Amygdala (tissue), 56 donors: ENCODE measurements at regions not wholly inside any gene's neighbourhood (a gene's known extent, or its start where the extent isn't known, plus 50 kb on each side); places are given as distances from the start of the nearest gene placed in this dataset.

Source experiments
- DNase-seq, 56 donors: peaks; one replicate each; lab custom pipeline; 2025; lab: John Stamatoyannopoulos, UW

DNA sequence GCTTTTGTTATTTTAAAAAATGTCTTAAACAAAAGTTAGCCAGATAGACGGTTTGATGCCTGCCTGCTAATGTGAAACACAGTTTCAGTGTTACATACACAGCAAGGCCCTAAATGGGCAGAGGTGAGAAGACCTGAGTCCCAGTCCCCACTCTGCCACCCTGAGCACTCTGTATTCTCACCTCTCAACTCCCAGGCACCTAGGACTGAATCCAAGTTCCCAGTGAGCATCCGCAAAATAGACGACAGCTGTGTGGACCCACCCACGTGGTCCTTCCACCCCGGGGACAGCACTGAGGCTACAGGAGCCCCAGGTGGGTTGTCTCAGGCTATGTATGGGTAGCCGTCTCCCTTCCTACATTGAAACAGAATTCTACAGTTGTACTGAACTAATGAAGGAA, 111.5 kb downstream of the RPL27A start:
- DNase-seq: no peak

DNA sequence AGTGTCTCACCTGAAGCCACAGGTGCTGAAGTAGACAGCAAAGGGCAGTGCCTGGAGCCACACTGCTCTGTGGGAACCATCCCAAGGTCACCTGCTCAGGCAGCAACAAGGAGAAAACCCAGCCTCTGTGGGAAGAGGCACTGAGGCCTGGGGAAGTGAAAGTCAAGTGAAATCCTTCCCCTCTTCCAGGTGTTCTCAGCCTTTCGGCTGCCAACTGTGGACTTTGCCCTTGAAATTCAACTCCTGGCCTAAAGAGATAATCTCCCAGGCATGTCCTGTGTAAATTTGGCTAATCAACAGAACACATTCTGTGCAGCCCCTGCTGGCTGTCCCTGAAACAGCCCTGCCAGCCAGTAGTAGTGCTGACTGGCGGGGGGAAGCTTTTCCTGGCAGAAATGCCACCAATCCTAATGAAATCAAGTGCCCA, 112.1 kb downstream of the RPL27A start:
- DNase-seq: no peak

DNA sequence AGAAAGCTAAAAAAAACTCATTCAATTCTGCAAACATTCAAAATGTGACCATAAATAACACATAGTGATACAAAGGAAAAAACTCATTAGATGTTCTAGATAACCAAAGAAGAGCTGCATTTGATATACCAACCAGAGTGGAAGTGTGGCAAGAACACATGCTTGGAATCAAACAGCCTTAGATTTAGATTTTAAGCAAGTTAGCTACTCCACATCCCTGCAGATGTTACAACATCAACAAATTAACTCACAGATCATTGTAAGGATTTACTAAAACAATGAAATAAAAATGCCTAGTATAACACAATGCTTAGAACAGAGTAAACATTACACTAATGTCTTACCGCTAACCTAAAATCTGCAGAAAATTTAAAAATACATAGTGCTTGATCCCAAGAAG, 114.0 kb upstream of the AKIP1 start:
- DNase-seq: no peak

DNA sequence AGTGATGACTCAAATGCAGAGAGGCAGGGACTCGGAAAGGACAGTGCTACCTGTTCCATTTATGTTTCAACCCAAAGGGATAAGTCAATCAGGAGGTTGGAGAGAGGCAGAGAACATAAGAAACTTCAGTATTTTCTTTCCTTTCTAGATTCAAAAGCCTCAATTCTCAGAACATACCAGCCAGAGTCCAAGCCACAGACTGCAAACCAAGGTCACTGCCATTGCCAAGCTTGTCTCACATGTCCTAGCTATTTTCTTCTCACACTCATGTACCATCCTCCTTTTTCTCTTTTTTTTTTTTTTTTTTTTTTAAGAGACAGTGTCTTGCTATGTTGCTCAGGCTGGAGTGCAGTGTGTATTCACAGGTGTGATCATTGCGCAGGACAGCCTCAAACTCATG, 111.7 kb upstream of the AKIP1 start:
- DNase-seq: no peak

DNA sequence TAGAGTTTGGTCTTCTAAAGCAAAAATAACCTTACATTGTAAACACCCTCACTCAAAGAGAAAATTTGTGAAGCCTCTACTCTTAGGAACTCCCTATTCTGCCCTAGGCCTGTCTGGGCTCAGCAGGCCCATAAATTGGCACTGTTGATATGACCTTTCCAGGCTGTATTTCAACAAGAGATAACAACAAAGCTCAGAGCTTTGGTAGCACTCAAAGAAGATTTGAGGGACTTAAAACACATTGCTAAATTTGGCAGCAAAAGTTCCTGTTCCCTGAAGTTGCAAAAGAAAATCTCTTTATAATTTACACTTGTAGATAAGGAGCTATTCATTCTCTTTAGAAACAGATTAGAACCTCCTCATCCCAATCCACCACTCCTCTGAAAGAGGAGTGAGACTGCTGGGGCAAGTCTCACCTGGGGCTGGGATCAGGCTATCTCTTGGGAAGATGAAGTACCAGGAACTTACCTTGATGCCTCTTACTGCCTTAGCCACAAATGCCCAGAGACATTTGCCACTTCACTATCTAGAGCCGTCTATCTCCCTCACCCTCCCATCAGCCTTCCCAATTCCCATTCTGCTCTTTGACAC, 110.4 kb upstream of the AKIP1 start:
- DNase-seq: no peak

DNA sequence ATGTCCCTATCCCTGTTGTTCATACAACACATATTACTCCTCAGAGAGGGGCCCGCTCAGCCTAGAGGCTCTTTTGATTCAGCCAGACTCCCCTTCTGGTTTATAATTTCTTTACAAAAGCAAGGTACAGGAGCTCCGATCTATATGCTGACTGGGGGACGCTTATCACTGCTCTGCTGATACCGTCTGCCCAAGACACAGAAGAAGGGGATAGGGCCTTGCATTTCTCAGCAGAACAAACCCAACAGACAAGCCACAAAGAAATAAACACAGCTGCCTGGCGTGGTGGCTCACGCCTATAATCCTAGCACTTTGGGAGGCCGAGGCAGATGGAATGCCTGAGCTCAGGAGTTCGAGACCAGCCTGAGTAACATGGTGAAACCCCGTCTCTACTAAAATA, 109.9 kb upstream of the AKIP1 start:
- no peak for DNase-seq

DNA sequence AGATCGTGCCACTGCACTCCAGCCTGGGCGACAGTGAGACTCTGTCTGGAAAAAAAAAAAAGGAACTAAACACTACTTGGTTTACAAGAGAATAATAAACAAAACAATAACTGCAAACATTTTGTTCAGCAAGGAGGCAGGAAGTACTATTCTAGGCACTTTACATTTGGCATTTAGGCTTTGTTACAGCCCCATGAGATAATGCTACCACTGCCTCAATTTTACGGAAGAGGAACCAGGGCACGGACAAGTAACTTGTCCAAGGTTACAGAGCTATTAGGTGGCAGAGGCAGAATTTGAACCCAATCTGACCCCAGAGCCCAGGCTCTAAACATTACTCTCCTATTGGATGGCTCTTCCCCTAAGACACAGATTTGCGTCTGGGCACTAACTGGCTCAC, 108.7 kb upstream of the AKIP1 start:
- DNase-seq: no peak

DNA sequence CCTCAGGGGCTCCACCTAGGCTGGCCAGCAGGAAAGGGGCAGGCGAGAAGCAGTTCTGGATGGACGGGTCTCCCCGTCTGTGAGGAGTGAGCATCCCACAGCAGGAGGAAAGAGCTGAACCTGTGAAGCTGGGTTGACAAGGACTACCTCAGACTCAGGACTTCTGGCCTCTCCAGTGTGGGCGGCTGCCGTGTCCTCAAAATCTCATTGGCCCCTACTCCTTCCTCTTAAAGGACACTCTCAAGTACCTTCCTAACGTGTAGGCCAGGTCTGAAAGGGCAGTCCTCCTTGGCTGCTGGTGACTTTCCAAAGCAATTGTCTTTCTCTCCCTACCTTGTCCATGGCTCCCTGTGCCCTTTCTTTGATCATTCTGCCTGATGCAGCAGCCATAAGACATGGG, 107.0 kb upstream of the AKIP1 start:
- no peak for DNase-seq

DNA sequence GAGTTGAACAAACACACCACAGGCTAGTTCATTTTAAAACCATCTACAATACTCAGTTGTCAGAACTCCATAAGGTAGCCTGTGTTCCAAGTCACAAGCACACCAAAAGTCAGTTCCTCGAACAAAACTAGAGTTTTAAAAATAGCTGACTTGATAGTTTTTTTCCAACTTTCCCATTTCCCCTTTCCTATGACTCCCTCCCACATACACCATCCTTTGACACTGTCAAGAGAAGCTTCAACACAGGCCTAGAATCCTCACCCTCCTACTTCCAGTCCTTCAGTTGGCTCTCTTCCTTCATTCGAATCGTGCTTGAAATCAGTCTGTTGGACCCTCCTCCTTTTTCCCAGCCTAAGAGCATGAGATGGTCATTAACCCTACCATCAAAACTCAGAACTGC, 105.7 kb upstream of the AKIP1 start:
- no peak for DNase-seq

DNA sequence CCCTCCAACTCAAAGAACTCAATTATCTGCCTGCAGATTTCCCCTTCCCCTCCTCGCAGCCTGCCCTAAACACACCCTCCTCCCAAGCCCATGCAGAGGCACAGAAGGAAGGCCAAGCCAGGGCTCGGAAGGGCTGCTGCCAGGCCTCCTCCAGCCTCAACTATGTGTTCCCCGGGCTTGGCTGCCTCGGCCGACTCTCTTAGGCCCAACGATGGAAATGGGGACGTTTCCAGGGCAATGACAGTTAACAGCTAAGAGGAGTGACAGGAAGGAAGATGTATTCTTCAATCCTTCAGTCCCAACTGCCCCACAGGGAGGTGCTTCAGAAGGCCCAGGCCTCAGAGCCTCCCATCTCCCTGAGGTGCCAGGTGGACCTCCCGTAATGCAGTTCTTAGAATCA, 104.0 kb upstream of the AKIP1 start:
- peak in 4 of 56 donors; percentile 14 to 29 (median 22) for DNase-seq

DNA sequence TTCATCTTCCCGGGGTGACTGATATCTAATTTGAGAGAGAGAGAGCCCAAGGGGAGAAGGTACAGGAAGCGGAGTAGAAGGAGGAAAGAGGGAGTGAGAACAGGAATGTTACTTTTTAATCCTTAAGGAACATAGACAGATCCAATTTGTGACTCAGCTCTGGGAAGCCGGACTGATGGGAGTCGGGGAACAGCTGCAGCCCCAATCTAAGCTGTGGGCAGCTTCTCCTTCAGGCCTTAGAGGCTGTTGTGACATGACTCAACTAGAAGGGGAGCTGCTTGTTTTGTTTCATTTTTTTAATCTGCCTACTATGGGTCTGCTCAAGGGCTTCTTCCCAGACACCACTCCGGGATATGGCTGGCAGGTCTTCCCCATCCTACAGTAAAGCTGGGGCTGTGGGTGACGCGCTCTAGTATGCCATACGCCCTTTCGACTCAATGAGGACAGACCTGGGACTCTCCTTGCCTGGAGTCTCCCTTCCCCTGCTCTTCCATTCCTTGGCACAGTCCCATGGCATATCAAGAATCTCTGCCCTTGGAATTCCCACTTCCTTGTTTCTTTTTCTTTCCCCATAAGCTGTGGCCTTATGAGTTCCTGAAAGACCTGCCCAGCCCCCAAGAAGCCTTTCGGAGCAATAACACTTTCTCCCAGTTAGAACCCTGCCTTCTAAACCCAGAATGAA, 103.3 kb upstream of the AKIP1 start:
- DNase-seq: no peak

DNA sequence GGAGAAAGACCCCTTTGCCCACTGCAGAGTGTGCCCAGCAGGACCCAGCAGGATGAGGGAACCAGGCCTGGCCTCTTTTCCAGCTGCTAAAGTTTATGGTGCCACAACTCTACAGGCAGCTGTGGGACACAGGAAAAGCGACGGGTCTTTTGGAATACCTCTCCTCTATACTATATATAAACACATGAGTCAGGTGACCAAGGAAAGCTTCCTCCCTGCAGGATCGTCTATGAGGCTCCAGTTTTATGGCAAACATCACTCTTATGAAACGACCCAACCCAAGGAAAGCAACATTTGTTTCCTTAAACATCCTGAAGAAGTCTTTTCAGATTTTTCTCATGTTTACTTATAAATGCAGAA, 102.8 kb upstream of the AKIP1 start:
- DNase-seq: no peak

DNA sequence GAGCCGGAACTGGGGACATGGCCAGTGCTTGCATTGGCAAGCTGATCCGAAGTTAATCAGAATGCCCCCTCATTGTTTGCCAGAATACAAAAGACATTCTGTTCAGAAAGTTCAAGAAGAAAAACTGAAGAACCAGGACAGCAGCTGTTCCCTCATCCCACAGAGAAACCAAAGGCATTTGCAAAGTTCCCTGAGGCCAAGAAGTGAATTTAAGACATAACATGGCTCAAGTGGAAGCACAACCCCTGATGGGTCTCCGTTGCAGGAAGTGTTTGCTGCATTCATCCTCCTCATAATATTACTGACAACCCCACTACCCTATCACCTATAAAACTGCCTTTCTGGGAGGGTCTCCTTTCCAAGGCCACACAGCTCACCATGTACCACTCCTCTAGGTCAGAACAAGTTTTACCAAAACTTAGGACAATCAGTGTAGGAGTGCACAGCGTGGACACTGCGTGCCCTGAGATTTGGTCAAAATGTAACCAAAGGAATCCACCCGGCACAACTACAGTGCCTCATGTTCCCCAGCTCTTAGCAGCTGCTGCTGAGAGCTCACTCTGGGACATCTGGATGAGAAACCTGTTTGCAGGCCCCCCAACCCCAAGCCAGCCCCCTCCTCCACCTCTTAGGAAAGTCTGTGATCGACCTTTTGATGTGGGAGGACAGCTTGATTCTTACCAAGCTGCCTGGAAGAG, 101.6 kb upstream of the AKIP1 start:
- DNase-seq: no peak

DNA sequence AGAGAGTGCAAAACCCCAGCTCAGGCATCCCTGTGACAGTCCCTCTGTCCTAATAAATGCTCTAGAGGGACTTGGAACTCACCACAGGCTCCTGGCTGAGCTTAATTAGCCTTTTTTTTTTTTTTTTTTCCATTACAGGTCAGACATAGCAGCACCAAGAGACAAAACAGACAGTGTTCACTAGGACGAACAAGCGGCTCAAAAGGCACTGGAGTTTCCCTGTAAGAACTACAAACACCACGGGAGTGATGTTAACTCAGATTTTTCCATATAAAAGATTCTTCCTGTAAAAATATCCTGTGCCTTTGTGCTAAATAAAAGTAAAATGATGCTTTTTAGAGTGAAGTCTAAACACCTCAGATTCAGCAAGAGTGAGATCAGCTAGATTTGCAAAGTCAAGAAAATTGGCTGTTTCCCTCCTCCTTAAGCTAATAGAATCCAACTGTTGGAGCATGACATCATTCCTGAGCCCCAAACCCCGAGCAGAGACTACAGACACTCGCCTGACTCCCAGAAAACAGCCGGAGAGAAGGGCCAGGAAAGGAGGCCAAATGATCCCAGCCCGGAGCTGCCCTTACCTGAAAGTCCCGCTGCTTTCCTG, 101.0 kb upstream of the AKIP1 start:
- no peak for DNase-seq

DNA sequence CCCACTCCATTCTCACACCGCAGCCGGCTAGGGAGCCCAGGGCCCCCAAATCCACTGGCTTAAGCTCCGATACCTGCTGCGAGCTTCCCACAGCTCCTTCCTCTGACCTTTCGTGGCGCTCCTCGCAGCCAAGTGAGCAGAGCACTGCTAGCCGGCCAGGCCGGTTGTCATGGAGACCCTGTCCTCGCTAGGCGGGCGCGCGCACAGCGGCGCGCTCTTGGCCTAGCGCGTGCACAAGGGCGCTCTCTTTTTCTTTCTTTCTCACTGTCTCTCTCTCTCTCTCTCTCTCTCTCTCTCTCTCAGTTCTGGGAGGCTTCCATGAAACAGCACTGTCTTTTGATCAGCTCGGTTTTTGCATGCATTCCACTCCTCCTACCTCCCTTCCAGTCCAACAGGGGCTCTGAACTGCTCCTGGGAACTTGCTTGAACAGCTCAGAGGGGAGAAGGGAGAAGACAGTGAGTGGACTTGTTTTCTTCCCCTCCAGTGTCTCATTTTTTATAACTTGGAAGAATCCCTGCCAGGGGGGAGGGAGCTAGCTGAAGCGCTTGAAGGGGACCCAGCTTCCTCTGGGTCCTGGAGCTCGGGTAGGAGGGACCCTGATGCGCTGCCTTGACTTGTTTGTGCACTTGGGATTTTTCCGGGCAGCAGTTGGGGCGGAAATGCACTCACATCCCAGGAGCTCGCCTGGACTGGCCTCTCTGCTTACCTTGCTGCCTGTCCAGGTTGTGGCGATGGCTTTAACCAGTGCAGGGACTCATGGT, 100.3 kb upstream of the AKIP1 start:
- DNase-seq: peak in 51 of 56 donors; percentile 18 to 86 (median 66)

DNA sequence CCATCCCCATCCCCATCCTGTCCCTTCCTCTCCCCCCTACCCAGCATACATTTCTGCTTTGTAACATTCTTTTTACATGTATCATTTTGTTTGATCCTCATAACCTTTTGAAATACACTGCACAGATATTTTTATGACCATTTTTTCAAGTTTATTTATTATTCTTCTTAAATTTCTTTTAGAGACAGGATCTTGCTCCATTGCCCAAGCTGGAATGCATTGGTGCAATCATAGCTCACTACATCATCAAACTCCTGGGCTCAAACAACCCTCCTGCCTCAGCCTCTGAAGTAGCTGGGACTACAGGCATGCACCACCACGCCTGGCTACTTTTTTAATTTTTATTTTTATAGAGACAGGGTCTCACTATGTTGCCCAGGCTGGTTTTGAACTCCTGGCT, 99.4 kb upstream of the AKIP1 start:
- DNase-seq: no peak

DNA sequence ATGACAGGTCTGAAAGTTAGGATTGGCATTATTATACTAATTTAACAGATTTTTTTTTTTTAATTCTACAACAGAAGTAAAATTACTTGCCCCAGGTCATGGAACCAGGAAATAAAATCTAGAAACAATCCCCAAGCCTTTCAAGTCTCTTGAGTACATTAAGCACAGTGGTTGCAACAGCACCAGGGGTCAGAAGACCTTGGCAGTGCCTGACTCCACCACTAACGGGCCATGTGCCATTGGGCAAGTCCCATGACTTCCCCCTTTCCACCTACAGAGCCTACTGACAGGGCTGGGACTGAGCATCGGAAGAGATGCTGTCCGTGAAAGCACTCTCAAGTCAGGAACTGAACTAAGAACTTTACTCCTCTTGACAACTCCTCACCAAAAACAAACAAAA, 98.6 kb upstream of the AKIP1 start:
- DNase-seq: peak in 4 of 56 donors; percentile 18 to 40 (median 24)

DNA sequence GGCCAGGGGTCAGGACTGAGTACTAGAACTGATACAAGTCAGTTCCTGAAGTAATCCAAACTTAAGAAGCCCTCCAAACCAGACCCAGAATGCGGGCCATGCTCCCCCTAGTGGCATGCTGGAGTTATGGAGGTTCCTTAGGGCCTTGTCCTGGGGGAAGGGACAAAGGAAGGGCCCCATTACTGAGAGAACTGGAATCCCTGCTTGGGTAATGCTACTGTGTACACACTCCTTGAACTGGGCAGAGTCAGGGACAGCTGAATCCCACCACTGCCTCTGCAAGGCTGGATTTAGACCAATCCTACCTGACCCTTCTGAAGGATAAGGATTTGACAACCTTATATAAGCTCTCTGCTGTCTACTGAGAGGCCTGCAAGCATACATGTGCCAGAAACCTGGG, 97.3 kb upstream of the AKIP1 start:
- peak in 36 of 56 donors; percentile 13 to 63 (median 39) for DNase-seq

DNA sequence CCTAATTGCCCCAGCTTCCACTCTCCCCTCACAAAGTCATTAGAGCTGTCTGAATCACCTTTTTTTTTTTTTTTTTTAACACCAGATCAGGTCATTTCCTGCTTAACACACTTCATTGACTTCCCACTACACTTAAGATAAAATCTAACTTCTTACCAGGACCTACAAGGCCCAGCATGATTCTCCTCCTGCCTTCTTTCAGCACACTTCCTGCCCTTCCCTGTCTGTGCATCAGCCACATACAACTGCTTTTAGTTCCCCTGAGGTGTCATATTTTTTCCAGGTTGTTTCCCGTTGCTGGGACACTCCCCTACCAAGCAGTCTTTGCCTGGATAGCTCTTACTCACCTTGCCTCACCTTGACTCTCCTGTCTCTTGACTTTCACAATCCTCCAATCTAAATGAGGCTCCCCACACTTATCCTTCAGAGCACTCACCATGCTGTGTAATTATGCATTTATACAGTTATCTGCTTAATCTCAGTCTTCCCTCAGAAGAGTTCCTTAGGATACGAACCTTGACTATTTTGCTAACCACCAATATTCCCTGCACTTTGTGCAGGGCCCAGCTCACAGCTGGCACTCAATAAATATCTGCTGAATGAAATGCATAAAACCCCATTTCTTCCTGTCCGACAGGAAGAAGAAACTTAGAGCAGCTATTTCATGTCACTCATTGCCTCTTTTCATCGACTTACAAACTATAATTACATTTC, 96.6 kb upstream of the AKIP1 start:
- DNase-seq: no peak

DNA sequence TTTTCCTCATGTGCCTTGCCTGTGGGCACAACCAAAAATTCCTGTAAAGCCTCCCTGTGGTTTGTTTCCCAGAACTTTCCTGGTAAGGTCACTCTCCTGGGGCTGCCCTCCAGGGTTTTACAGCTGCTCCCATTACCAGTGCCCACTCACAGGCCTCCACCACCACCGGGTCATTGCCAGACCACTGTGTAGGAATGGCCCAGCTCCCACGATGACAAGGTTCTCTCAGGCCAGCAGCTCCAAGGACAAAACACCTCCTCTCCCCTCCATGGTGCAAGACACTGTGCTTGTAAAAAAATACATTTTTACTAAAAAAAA, 96.1 kb upstream of the AKIP1 start:
- DNase-seq: no peak

DNA sequence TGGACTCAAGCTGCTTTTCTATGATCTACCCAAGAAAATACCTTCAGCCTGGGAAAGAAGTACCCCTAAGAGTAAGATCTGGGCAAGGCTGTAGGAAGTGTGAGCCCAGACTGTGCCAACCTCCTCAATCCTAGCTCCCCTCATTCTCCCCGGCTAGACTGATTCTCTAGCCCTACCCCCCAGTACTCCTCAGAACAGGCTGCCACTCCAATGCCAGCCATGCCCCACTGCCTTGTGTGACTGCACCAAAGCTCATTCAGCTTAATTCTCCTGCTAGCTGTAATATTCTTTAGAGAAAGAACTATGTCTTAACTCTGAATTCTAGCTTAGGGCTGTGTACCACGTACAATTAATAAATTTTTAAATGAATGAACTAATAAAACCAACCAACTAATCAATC, 92.6 kb upstream of the AKIP1 start:
- no peak for DNase-seq
